Muscle of arm (tissue), 1 donor: ENCODE measurements at regions not wholly inside any gene's neighbourhood (a gene's known extent, or its start where the extent isn't known, plus 50 kb on each side); places are given as distances from the start of the nearest gene placed in this dataset.
"Not testable (repeated sequence)": the region's sequence is repeated elsewhere in the genome, so short reads cannot be mapped to it uniquely, and the experiment has no call there.

Source experiments
- DNase-seq: peaks from one replicate; pipeline ENCODE4 v3.0.0-alpha.2; 2013

- no peak for DNase-seq
Observed at GRCh38 chr3:69688400-69688799, 50.9 kb upstream of the MITF start.

GRCh38 chr3:69687641-69688040 is 51.6 kb upstream of the MITF start:
- no peak for DNase-seq

GRCh38 chr3:69686056-69686455 is 53.2 kb upstream of the MITF start:
- DNase-seq: no peak

GRCh38 chr3:69684309-69684961 is 54.8 kb upstream of the MITF start:
- no peak for DNase-seq

- DNase-seq: no peak
Observed at GRCh38 chr3:69683082-69683806, 56.0 kb upstream of the MITF start.

- not testable (repeated sequence) for DNase-seq
Observed at GRCh38 chr3:69677456-69677855, 61.8 kb upstream of the MITF start.

- DNase-seq: peak; percentile 31
Observed at GRCh38 chr3:69675786-69676530, 63.3 kb upstream of the MITF start.

- DNase-seq: no peak
Observed at GRCh38 chr3:69674752-69675151, 64.5 kb upstream of the MITF start.

GRCh38 chr3:69671082-69671952 is 67.9 kb upstream of the MITF start:
- DNase-seq: peak; percentile 71

- no peak for DNase-seq
Observed at GRCh38 chr3:69669070-69669469, 70.2 kb upstream of the MITF start.

GRCh38 chr3:69665026-69665737 is 74.1 kb upstream of the MITF start:
- DNase-seq: no peak

- DNase-seq: no peak
Observed at GRCh38 chr3:69660631-69661030, 78.6 kb upstream of the MITF start.

- DNase-seq: no peak
Observed at GRCh38 chr3:69659180-69659910, 79.9 kb upstream of the MITF start.

- DNase-seq: peak; percentile 41
Observed at GRCh38 chr3:69658514-69659140, 80.6 kb upstream of the MITF start.

GRCh38 chr3:69657030-69657429 is 82.2 kb upstream of the MITF start:
- not testable (repeated sequence) for DNase-seq

- no peak for DNase-seq
Observed at GRCh38 chr3:69651765-69652164, 87.5 kb upstream of the MITF start.

GRCh38 chr3:69650066-69650419 is 89.2 kb upstream of the MITF start:
- no peak for DNase-seq

- no peak for DNase-seq
Observed at GRCh38 chr3:69649120-69650065, 89.9 kb upstream of the MITF start.

- no peak for DNase-seq
Observed at GRCh38 chr3:69648126-69648525, 91.1 kb upstream of the MITF start.
